HG02678 (cell line): ENCODE measurements at regions not wholly inside any gene's neighbourhood (a gene's known extent, or its start where the extent isn't known, plus 50 kb on each side); places are given as distances from the start of the nearest gene placed in this dataset.

ENCODE experiments used
- ATAC-seq: cut with Tn5 transposase; IDR thresholded peaks from one replicate; pipeline ENCODE4 v1.9.1; 2021; ENCODE audit warnings: mild to moderate bottlenecking, moderate library complexity; ENCODE audit not compliant: unreplicated experiment

DNA sequence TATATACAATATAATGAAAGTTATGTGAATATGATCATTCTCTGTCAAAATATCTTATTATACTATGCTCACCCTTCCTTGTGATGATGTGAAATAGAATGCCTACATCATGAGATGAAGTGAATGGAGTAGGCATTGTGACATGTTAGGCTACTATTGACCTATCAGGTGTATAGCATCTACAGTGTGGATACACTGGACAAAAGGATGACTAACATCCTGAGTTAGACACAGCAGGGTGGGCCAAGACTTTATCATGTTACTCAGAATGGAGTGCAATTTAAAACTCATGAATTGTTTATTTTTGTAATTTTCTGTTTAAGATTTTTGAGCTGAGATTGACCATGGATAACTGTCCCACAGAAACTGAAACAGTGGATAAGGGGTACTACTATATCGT is 53.4 kb upstream of the NAV3 start:
- no peak for ATAC-seq

- ATAC-seq: no peak
Observed at GRCh38 chr12:77774761-77775160, 55.9 kb upstream of the NAV3 start.

- ATAC-seq: no peak
Observed at GRCh38 chr12:77772676-77773298, 57.9 kb upstream of the NAV3 start.

GRCh38 chr12:77768558-77768957 is 62.1 kb upstream of the NAV3 start:
- ATAC-seq: no peak

- no peak for ATAC-seq
Observed at GRCh38 chr12:77767756-77768343, 62.8 kb upstream of the NAV3 start.

GRCh38 chr12:77767335-77767734 is 63.4 kb upstream of the NAV3 start:
- ATAC-seq: no peak

- no peak for ATAC-seq
Observed at GRCh38 chr12:77766224-77766623, 64.5 kb upstream of the NAV3 start.

- no peak for ATAC-seq
Observed at GRCh38 chr12:77761286-77761685, 69.4 kb upstream of the NAV3 start.

GRCh38 chr12:77760271-77761025 is 70.2 kb upstream of the NAV3 start:
- no peak for ATAC-seq

- no peak for ATAC-seq
Observed at GRCh38 chr12:77754086-77754485, 76.6 kb upstream of the NAV3 start.

GRCh38 chr12:77751939-77752338 is 78.8 kb upstream of the NAV3 start:
- no peak for ATAC-seq

- ATAC-seq: peak; percentile 100
Observed at GRCh38 chr12:77746096-77746495, 84.6 kb upstream of the NAV3 start.

DNA sequence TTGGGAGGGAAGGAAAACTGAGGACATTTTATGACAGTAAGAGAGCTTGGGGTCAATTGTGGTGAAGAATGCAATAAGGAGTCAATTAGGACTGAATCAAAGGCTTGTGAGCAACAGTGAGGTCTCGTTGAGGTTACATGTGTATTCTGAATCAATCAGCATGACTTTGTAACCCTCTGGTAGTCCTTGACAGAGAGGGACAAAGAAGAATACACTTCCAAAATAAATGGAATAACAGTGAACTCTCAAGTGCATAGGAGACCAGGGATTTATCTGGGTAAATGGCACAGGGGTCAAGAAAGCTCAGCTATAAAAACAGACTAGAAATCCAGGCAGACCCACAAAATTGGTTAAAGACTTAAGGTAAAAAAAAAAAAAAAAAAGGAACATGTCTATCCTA is 85.1 kb upstream of the NAV3 start:
- ATAC-seq: no peak

- no peak for ATAC-seq
Observed at GRCh38 chr12:77742631-77743030, 88.1 kb upstream of the NAV3 start.

DNA sequence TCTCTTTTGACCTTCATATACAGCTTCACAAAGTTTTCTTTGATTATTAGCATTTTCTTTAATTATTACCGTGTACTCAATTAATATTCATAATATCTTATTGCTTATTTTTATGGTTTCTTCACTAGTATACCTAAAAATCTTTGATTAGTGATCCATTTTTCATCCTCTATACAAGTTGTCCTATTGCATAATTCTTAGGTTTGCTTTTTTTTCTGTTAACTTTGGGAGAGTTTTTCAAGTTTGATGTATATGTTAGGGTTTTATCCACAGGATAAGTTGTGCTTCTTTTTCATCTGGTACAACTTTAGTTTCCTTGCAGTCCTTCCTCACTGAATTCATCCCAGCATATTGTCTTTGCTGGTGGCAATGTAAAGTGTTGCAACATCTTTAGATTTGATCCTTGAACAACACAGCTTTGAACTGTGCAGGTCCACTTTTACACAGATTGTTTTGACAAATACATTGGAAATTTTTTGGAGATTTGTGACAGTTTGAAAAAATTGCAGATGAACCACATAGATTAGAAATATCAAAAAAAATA is 88.6 kb upstream of the NAV3 start:
- no peak for ATAC-seq

DNA sequence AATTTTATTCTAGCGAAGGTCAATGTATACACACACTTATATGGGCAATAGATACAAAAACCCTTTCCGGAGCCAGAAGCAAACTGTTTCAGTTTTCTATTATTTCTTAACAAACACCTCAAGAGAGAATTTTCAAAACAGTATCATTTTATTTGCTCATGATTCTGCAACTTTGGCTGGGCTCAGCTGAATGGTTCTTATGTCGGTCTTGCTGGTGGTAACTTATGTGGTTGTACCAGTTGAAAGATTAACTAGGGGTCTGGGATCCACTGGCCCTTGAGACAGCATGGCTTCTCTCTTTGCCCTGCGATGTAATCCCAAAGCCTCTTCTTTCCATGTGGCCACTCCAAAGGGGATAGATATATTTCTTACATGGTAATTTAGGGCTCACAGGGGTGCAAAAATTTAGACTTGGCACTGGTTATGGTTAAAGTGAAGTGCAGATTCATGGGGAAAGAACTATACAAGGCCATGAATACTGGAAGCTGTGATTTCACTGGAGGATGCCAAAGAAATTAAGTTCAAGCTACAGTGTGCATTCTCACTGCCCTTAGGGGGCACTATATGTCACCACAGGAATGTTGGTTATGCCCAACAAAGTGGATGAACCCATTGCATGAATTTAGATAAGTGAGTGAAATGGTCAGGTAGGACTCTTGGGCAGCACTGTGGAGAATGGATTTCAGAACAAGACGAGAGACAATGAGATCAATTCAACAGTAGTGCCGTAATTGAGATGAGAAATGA is 94.3 kb upstream of the NAV3 start:
- no peak for ATAC-seq

DNA sequence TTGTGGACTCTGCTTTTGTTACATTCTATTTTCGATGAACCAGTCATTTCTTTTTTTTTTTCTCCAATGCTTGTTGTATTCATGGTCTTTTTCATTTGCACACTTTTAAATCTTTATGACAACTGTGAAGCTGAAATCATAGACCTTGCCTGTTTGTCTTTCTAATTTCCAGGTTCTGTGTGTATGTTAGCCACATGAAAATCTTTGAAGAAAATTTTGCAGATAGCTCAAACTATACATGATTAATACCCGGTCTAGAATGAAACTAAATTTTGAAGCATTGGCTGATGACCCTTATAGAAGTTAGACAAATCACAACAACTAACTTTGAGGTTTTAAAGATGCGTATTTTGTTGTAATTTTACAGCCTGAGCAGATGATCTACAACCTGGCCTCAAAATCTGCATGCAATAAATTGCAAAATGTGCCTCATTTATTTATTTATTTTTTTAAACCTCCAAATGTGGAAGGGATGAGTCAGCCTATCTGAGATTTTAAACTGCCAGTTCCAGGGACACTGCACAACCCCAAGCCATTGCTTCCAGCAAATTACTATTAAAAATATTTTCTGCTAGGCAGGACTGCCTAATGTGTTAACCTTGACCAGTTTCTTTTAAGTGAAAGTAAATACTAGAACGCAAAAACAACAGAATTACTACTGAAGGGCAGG is 96.3 kb upstream of the NAV3 start:
- no peak for ATAC-seq

DNA sequence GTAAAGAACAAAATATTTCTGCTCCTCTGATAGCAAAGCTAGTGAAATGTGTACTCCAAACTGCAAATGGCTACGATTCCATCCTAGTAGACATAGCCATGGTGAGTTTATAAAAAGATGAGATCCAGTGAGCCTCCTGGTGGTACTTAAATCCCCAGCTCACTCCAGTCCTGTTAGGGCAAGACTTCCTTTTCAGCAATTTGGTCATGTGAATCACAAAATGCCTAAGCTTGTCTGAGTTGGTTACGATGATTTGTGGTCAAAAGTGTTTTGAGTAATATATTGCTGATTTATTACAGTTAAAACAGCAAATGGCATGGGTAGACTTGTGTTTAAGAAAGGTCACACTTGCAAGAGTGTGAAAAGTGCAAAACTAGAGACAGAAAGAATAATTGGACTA is 102.7 kb upstream of the NAV3 start:
- ATAC-seq: no peak

- ATAC-seq: no peak
Observed at GRCh38 chr12:77727442-77728001, 103.2 kb upstream of the NAV3 start.

DNA sequence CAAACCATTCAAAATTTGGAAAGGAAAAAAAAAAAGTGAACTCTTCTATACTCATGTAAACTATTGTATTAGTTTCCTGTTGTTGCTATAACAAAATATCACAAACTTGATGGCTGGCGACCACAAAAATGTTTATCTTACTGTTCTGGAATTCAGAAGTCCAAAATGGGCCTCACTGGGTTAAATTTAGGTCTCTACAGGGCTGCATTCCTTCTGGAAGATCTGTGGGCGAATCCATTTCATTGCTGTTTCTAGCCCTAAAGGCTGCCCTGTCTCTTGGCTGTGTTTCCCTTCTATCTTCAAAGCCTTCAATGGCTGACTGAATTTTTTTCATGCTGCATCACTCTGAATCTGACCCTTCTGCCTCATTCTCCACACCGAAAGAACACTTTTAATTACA is 105.1 kb upstream of the NAV3 start:
- ATAC-seq: no peak
